ENCODE measurements at regions not wholly inside any gene's neighbourhood (a gene's known extent, or its start where the extent isn't known, plus 50 kb on each side); places are given as distances from the start of the nearest gene placed in this dataset.

DNA sequence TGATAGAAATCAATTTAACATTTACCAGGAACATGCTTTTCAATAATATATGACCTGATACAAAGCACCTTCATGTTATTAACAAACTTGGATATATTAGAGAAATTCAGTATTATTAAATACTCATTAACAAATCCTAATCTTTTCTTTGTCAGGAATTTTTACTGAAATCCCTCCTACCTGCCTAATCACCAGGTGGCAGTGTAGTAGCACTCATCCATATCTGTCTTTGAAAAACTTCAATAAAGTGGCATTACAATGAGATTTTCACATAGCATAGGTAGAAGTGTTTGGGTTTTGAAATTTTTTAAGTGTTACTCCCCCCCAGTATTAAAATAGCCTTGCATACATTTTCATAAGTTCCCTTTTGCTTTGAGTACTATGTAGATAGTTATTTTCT is 1246.6 kb upstream of the LRRN3 start:
- DNase-seq (ENCODE audit: low read depth) = peak; percentile 1
- TF ChIP-seq, protein P1, sequence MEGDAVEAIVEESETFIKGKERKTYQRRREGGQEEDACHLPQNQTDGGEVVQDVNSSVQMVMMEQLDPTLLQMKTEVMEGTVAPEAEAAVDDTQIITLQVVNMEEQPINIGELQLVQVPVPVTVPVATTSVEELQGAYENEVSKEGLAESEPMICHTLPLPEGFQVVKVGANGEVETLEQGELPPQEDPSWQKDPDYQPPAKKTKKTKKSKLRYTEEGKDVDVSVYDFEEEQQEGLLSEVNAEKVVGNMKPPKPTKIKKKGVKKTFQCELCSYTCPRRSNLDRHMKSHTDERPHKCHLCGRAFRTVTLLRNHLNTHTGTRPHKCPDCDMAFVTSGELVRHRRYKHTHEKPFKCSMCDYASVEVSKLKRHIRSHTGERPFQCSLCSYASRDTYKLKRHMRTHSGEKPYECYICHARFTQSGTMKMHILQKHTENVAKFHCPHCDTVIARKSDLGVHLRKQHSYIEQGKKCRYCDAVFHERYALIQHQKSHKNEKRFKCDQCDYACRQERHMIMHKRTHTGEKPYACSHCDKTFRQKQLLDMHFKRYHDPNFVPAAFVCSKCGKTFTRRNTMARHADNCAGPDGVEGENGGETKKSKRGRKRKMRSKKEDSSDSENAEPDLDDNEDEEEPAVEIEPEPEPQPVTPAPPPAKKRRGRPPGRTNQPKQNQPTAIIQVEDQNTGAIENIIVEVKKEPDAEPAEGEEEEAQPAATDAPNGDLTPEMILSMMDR (conservative IDR thresholded peaks at IDR 0.05; ENCODE audit: low read depth, low read length) = peak; percentile 84
- H3K4me3 ChIP-seq (ENCODE audit: low read depth, low read length) = no peak overlapping the region

GRCh38 chr7:109864230-109864629 is 1226.7 kb upstream of the LRRN3 start:
- TF ChIP-seq, protein P1 (conservative IDR thresholded peaks at IDR 0.05; ENCODE audit: low read depth, low read length) = no peak
- peak; percentile 10 for DNase-seq (ENCODE audit: low read depth)

DNA sequence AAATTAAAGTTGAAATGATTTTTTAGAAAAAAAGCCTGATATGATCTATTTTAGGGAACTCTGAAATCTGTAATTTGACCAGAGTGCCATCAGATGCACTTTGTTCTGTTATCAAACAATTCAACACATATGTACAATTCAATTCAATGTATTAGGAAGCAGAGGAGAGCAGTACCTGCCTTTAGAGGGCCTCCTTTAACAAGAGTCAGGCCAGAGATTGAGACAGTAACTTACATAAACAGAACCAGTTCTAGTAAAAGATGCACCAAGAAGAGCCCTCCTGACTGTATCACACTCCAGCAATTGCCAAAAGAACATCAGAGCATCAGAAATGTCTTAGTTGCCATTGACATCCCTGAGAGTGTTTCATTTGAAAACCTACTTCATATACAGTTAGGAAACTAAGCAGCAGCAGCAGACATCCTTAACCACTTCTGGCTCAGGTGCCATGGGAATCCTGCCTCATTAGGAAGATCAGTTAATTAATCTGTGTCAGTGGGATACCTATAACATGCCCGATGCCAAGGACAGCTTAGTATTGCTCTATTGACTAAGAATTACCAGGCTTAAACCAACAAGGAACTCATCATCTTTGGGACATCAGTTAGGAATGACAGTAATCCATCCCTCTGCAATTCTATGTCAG is 1222.6 kb upstream of the LRRN3 start:
- H3K4me3 ChIP-seq (ENCODE audit: low read depth, low read length) = no peak overlapping the region
- no peak for DNase-seq (ENCODE audit: low read depth)
- TF ChIP-seq, protein P1 (conservative IDR thresholded peaks at IDR 0.05; ENCODE audit: low read depth, low read length) = peak; percentile 25

More at GRCh38 chr7:109864230-109864629, 1226.7 kb upstream of the LRRN3 start:
- no peak overlapping the region for H3K4me3 ChIP-seq (ENCODE audit: low read depth, low read length)

DNA sequence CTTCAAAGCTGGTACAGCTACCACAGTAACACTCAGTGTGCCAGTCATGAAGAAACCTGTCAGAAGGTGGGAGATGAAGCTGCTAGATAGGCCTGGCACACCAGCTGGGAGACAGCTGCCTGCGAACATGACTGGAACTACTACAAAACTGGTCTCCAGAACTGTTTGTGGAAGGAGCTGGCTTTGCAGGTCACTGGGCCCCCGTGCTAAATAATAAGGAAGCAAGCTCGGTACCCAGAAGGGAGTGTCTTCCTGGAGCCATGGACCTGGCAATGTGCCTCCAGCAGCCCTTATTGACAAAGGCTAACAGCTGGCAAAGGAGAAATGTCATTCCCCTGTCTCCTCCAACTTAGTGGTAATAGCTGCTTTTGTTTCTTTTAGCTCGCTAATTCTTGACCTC is 1217.6 kb upstream of the LRRN3 start:
- TF ChIP-seq, protein P1 (conservative IDR thresholded peaks at IDR 0.05; ENCODE audit: low read depth, low read length) = no peak
- H3K4me3 ChIP-seq (ENCODE audit: low read depth, low read length) = no peak overlapping the region
- DNase-seq (ENCODE audit: low read depth) = no peak

- H3K4me3 ChIP-seq (ENCODE audit: low read depth, low read length) = no peak overlapping the region
- DNase-seq (ENCODE audit: low read depth) = no peak
- TF ChIP-seq, protein P1 (conservative IDR thresholded peaks at IDR 0.05; ENCODE audit: low read depth, low read length) = no peak
Observed at GRCh38 chr7:109879287-109879828, 1211.6 kb upstream of the LRRN3 start.

DNA sequence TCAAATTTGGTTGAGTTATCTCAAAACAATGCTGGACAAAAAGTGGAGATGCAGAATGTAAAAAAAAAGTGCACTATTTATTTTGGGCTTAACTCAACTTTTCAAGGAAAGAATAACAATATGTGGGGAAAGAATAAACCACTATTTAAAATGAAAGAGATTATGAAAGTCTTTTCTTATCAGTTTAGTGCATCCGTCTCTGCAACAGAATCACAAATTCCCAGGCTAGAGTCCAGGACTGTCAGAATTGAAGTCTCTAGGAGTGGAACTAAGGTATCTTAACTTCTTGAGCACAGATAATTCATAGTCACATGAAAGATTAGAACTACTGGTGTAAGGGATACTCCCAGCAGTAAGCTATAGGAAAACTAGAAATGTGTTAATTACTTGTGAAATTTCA is 1200.3 kb upstream of the LRRN3 start:
- H3K4me3 ChIP-seq (ENCODE audit: low read depth, low read length) = no peak overlapping the region
- TF ChIP-seq, protein P1 (conservative IDR thresholded peaks at IDR 0.05; ENCODE audit: low read depth, low read length) = no peak
- DNase-seq (ENCODE audit: low read depth) = no peak

GRCh38 chr7:109893231-109893630 is 1197.7 kb upstream of the LRRN3 start:
- DNase-seq (ENCODE audit: low read depth) = no peak
- TF ChIP-seq, protein P1 (conservative IDR thresholded peaks at IDR 0.05; ENCODE audit: low read depth, low read length) = no peak
- no peak overlapping the region for H3K4me3 ChIP-seq (ENCODE audit: low read depth, low read length)
